HL-60 (cell line): ENCODE measurements at regions not wholly inside any gene's neighbourhood (a gene's known extent, or its start where the extent isn't known, plus 50 kb on each side); places are given as distances from the start of the nearest gene placed in this dataset.

Experiments used
- DNase-seq, 2 experiments: peaks; one replicate each; pipeline ENCODE4 v3.0.0-alpha.2; 2010 to 2020; ENCODE audit warnings: low read depth in 1 of 2, low spot score in 1 of 2
- H3K27ac ChIP-seq: fragments of 250-450 bp; sonication (Bioruptor Pico); replicated peaks from 2 replicates; pipeline ENCODE4 v1.5.1; 2020; ENCODE audit warnings: mild to moderate bottlenecking, moderate library complexity
- H3K27me3 ChIP-seq: fragments of 250-450 bp; sonication (Bioruptor Pico); 2 replicates; pipeline ENCODE4 v1.5.1; 2021; ENCODE audit warnings: mild to moderate bottlenecking, moderate library complexity; ENCODE audit not compliant: insufficient read depth, poor library complexity, severe bottlenecking
- H3K4me3 ChIP-seq: replicated peaks from 2 replicates; pipeline ENCODE4 v1.5.1; 2011; ENCODE audit warnings: mild to moderate bottlenecking, control low read depth, low read length; ENCODE audit not compliant: insufficient read depth
- GABPA ChIP-seq: IDR thresholded peaks from 2 replicates; pipeline ENCODE4 v1.6.1; 2012; ENCODE audit warnings: low read depth
- POLR2AphosphoS5 ChIP-seq: IDR thresholded peaks from 2 replicates; pipeline ENCODE4 v1.6.1; 2012; ENCODE audit warnings: low read depth
- SPI1 ChIP-seq: IDR thresholded peaks from 2 replicates; pipeline ENCODE4 v1.6.1; 2012; ENCODE audit warnings: low read depth, mild to moderate bottlenecking, borderline replicate concordance
- TF ChIP-seq, protein P1 (sequence below): IDR thresholded peaks from 2 replicates; pipeline ENCODE4 v1.6.1; 2012; ENCODE audit warnings: low read depth; ENCODE audit not compliant: insufficient replicate concordance
- TF ChIP-seq, protein P2 (sequence below): IDR thresholded peaks from one replicate; pipeline ENCODE4 v1.5.1; 2011; ENCODE audit warnings: low read length, control low read depth, inconsistent platforms; ENCODE audit not compliant: insufficient read depth

DNA sequence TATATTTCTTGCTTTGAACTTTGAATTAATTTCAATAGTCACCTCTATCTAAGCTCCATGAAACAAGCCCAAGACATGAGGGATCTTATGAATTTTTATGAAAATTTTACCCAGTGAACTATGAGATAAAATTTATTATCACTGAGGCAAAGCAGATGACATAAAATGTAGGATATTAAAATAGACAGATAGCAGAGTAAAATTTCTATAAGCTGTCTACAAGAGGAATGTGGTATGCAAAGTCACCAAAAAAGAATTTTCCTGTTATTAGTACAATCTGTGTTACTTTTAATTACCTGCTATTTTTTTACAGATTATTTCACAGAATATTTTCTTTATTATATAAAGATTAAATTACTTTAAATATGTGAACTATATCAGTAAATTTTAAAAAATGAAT lies 2312.6 kb downstream of the PCDH9 start:
- TF ChIP-seq, protein P1, sequence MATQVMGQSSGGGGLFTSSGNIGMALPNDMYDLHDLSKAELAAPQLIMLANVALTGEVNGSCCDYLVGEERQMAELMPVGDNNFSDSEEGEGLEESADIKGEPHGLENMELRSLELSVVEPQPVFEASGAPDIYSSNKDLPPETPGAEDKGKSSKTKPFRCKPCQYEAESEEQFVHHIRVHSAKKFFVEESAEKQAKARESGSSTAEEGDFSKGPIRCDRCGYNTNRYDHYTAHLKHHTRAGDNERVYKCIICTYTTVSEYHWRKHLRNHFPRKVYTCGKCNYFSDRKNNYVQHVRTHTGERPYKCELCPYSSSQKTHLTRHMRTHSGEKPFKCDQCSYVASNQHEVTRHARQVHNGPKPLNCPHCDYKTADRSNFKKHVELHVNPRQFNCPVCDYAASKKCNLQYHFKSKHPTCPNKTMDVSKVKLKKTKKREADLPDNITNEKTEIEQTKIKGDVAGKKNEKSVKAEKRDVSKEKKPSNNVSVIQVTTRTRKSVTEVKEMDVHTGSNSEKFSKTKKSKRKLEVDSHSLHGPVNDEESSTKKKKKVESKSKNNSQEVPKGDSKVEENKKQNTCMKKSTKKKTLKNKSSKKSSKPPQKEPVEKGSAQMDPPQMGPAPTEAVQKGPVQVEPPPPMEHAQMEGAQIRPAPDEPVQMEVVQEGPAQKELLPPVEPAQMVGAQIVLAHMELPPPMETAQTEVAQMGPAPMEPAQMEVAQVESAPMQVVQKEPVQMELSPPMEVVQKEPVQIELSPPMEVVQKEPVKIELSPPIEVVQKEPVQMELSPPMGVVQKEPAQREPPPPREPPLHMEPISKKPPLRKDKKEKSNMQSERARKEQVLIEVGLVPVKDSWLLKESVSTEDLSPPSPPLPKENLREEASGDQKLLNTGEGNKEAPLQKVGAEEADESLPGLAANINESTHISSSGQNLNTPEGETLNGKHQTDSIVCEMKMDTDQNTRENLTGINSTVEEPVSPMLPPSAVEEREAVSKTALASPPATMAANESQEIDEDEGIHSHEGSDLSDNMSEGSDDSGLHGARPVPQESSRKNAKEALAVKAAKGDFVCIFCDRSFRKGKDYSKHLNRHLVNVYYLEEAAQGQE: no peak
- TF ChIP-seq GABPA (no peak), POLR2AphosphoS5 (no peak)
- TF ChIP-seq, protein P2, sequence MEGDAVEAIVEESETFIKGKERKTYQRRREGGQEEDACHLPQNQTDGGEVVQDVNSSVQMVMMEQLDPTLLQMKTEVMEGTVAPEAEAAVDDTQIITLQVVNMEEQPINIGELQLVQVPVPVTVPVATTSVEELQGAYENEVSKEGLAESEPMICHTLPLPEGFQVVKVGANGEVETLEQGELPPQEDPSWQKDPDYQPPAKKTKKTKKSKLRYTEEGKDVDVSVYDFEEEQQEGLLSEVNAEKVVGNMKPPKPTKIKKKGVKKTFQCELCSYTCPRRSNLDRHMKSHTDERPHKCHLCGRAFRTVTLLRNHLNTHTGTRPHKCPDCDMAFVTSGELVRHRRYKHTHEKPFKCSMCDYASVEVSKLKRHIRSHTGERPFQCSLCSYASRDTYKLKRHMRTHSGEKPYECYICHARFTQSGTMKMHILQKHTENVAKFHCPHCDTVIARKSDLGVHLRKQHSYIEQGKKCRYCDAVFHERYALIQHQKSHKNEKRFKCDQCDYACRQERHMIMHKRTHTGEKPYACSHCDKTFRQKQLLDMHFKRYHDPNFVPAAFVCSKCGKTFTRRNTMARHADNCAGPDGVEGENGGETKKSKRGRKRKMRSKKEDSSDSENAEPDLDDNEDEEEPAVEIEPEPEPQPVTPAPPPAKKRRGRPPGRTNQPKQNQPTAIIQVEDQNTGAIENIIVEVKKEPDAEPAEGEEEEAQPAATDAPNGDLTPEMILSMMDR: no peak
- DNase-seq: no peak
- H3K27me3 ChIP-seq: no peaks in the 10 kb centered on the region
- H3K27ac ChIP-seq: no peak overlapping the region
- H3K4me3 ChIP-seq: no peak overlapping the region

DNA sequence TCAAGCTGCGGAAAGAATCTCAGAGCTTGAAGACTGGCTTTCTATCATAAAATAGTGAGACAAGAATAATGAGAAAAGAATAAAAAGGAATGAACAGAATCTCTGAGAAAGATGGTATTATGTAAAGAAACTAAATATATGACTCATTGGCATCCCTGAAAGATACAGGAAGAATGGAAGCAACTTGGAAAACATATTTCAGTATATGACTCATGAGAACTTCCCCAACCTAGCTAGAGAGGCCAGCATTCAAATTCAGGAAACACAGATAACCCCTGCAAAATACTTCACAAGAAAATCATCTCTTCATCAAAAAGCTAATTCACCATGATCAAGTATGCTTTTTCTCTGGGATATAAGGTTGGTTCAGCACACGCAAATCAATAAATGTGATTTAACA lies 2318.0 kb downstream of the PCDH9 start:
- TF ChIP-seq, protein P2: no peak
- TF ChIP-seq, protein P1: no peak
- TF ChIP-seq SPI1 (no peak), GABPA (no peak), POLR2AphosphoS5 (no peak)
- H3K4me3 ChIP-seq: no peak overlapping the region
- no peaks in the 10 kb centered on the region for H3K27me3 ChIP-seq
- no peak overlapping the region for H3K27ac ChIP-seq
- DNase-seq: no peak

DNA sequence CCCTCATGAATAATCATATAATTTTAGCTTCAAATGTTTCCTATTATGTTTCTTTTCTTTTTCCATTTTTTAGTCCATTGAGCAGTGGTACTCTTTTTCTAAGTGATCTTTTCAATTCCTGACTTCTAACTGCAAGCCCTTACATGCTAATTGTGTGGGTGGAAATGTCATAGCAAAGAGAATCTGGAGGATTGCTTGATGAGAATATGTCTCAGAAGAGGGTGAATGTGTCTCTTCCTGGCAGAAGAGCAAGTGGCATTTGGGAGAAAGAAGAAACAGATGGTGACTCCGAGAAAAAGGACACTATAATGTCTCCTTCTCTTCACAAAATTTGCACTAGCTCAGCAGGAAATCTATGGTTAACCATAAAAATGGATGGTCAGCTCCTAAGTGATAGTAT lies 2320.0 kb downstream of the PCDH9 start:
- H3K27ac ChIP-seq: no peak overlapping the region
- no peak overlapping the region for H3K4me3 ChIP-seq
- TF ChIP-seq, protein P1: no peak
- TF ChIP-seq GABPA (no peak), SPI1 (no peak), POLR2AphosphoS5 (no peak)
- TF ChIP-seq, protein P2: no peak
- no peaks in the 10 kb centered on the region for H3K27me3 ChIP-seq
- no peak for DNase-seq
